GM19468 (cell line): ENCODE measurements at regions not wholly inside any gene's neighbourhood (a gene's known extent, or its start where the extent isn't known, plus 50 kb on each side); places are given as distances from the start of the nearest gene placed in this dataset.

ENCODE experiments used
- ATAC-seq: cut with Tn5 transposase; IDR thresholded peaks from one replicate; pipeline ENCODE4 v1.9.1; 2021; ENCODE audit warnings: mild to moderate bottlenecking, moderate library complexity, moderate number of reproducible peaks; ENCODE audit not compliant: unreplicated experiment; ENCODE audit errors: extremely low read depth

GRCh38 chr22:47693606-47694005 lies 931.2 kb downstream of the TBC1D22A start:
- ATAC-seq, result no peak

DNA sequence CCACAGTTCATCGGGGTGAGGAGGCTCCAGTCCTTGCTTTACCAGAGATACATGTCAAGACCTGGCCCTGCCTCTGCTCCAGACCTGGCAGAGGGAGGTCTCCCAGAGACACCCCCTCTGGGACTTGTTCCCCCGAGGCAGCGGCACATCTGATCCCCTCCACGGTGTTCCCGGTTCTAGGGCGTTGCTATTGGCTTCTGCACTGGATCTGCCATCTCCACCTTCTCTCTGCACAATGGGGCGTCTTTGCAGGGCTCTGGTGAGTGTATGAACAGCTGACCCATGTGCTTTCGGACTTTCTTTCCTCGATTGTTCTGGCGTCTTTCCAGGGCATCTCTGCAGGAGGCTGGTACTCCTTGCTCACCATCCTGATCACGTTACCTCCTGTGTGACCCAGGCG lies 930.4 kb downstream of the TBC1D22A start:
- no peak for ATAC-seq

GRCh38 chr22:47691152-47691895 lies 928.9 kb downstream of the TBC1D22A start:
- ATAC-seq, result no peak

DNA sequence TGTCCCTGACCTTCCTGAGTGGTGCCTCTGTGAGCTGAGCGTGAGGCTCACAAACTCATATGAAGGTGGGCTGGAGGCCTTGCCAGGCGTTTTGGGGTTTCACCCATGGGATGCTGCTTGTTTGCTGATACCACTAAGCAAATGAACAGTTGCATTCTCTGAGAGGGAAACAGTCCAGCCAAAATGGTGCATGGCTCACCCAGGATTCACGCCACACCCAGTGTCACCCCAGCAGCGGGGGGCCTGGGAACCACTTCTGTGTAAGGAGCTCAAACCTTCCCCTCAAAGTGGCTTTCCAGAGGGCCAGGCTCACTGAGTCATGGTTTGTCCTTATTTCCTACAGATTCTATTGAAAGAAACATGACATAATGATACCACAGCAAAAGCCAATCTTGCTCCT lies 928.1 kb downstream of the TBC1D22A start:
- ATAC-seq, result no peak

DNA sequence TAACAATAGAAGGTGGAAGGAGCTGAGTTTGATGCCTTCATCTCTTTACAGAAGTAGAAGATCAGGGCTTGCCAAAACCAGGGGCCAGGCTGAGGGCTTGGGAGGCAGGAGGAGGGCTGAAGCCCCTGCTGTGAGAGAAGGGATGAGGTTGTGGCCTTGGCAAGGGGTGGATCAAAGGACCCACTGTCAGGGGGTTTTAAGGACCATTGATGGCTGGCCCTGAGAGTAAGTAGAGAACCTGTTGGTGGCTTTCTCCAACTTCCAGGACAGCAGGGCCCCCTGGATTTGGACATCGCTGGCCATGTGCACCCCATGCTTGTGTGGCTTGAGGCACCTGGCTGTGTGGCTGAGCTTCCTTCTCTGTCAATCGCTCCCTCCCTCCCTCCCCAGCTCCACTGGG lies 927.7 kb downstream of the TBC1D22A start:
- ATAC-seq, result no peak

GRCh38 chr22:47687776-47688175 lies 925.3 kb downstream of the TBC1D22A start:
- no peak for ATAC-seq

DNA sequence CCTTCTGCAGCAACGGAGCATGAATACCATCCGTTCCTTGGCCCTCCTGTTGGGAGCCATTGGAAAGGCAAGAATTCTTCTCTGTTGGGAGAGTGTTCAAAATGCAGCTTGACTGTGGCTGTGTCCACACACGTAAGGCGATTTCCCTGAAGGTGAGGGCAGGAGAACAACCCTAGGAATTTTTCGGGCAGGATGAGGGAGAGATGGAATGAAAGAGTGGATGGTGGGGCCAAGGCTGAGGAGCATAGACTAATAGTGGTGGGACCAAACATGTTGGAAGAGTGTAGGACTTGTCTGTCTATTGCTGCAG lies 924.9 kb downstream of the TBC1D22A start:
- no peak for ATAC-seq

GRCh38 chr22:47686594-47687345 lies 924.3 kb downstream of the TBC1D22A start:
- ATAC-seq, result no peak

DNA sequence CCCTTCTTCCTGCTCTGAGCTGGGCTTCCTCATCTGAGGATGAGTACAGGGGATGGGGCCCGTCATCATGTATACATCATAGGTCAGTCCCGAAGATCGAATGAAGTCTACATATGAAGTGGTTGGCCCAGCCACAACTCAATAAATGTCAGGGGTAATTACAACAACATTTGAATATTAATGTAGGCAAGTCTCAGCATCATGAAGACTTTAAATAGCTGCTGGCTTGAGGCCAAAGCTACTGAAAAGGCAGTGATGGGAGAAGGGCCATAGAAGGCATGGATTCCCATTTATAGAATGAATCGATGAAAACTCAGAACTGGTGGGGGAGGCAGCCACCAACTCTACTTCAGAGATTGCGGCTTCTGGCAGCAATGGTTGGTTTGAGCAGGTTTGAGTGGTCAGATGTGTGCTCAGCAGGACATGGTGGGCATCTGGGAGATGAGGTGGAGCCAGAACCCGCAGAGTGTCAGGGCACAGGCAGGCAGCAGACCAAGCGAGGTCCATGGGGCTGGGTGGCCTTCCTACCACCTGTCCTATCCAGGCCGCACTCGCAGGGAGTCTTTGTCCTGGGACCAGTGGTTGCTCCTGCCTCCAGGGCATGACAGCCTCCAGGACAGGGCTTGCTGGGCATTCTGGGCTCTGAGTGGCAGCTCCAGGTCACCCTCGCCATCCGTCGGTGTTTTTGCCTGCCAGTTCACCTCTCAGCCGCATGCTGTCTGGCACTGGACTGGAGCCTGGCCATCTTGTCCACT lies 919.1 kb downstream of the TBC1D22A start:
- no peak for ATAC-seq

GRCh38 chr22:47678636-47679287 lies 916.3 kb downstream of the TBC1D22A start:
- no peak for ATAC-seq

DNA sequence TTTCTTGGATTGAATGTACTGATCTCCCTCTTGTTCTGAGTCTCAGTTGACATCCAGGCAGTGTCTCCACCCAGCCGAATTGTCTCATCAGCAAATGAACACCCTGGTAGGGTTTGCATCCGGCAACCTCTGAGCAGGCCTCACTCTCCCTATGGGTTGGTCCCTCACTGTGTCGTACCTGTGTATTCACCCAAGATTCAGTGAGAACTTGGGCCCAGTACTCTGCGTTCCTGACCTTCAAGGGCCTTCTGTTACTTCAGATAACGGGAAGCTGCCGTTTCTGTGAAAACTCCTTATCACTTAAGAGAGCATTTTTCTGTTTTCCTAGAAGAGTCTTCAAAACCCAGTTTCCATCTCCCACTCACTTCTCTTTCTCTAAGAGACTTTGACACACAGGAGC lies 915.6 kb downstream of the TBC1D22A start:
- ATAC-seq, result no peak

DNA sequence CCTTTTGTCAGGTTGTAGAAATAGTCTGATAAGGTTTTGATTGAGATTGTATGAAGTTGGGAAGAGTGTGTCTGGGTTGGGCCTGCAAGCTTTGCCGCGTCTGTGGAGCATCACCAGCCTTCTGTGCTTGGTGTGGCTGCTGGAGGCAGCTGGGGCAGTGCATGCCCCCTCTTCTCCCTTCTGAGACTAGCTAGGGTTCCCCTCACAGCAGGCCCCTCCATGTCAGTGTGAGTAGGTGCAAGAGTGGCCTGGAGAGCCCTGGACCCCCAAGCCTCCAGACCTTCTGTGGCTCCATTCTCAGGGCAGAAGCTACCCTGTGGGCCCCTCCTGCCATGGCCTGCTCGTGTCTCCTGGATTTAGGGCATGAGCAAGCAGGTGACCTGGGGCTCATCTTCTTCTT lies 914.2 kb downstream of the TBC1D22A start:
- no peak for ATAC-seq

DNA sequence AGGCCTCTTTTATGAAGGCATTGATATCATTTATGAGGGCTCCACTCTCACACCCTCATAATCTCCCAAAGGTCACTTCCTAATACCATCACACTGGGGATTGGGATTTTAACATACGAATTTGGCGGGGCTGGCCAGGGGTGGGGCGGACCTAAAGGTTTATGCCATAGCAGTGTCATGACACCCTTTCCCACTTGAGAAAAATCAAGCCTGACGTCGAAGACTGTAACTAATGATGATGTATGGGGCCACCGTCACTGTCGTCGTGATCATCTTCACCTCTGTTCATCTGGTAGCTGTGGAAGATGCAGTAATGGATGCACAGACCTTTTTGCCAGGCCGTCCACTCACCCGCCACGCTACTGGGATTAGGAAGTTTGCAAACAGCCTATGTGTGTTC lies 912.1 kb downstream of the TBC1D22A start:
- ATAC-seq, result no peak

- no peak for ATAC-seq
Observed at GRCh38 chr22:47673557-47673956, 911.1 kb downstream of the TBC1D22A start.

DNA sequence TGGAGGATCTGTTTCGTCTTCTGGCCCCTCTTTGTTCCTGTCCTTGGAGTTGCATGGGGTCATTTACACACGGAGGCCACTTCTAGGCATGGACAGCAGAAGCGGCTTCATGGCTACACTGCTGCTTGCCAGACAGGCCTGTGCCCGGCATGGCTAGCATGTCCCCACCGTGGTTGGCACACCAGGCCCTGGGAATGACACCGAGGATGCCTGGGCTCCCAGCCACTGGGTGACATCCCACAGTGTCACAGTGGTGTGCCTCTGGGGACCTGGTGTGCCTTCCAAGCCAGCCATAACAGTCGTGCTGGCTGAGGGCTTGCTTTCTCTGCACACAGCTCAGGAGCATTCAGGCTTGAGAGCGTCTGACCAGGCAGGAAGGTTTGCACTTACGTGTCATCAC lies 910.1 kb downstream of the TBC1D22A start:
- no peak for ATAC-seq

GRCh38 chr22:47665151-47665550 lies 902.7 kb downstream of the TBC1D22A start:
- ATAC-seq, result no peak

GRCh38 chr22:47663615-47664605 lies 901.5 kb downstream of the TBC1D22A start:
- ATAC-seq, result no peak

DNA sequence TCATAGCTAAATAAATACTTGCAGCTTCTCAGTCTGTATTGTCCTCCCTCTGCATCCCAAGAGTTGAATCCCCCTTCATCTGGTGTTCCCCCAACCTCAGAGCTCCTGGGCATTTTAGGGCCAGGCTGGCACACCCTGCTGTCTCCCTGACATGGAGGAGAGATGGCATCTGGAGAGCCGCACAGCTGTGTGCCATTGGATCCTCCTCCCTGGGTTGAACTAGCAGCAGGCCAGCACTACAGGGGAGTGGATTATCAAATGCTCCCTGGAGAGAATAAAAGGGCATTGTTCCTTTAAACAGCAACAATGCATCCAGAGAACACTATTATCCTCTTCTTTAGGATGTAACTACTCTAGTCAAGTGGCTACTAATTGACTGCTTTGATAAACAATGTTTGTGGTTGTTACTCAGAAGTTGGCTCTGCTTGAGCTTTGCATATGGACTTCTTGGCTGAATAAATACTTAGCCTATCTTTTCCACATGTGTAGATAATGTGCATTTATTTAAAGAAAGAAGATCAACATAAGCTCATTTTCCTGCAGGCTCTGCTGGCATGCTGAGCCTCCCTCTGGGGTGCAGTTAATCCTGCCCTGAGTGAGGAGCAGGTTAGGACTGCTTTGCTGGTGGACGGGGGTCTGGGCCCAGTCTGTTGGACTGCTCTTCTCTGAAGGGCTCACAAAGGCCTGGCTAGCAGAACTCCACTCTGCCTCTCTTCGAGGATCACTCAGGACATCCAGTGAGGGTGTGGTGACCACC lies 897.2 kb downstream of the TBC1D22A start:
- ATAC-seq, result no peak

DNA sequence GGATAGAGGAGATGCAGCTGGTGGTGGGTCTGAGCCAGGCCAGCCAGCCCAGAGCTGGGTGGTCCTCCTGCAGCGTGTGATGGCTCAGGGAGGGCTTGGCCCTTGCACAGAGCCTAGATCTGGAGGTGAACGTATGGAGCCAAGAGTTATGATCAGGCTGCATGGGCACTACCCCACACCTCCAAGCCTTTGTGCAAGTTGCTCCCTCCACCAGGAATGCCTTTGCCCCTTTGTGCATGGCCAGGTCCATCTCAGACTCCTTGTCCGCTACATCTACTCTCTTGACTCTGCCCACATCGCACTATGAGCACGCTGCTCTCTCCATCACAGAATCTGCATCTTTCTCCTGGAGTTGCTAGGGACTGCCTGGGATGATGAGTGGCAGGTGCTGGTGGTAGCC lies 895.7 kb downstream of the TBC1D22A start:
- ATAC-seq, result no peak
